ENCODE measurements at regions not wholly inside any gene's neighbourhood (a gene's known extent, or its start where the extent isn't known, plus 50 kb on each side); places are given as distances from the start of the nearest gene placed in this dataset.
"Not testable (repeated sequence)": the region's sequence is repeated elsewhere in the genome, so short reads cannot be mapped to it uniquely, and the experiment has no call there.

- POLR2A ChIA-PET (ENCODE audit: partially characterized antibody): no interaction called here
- Mint-ChIP-seq H3K4me1 (no peaks in the 10 kb centered on the region), H3K9me3 (peaks cover 0 to 8% (median 3%) of the 10 kb centered on the region in 8 donors), H3K27ac (no peak overlapping the region), H3K36me3 (no peaks in the 10 kb centered on the region), H3K4me3 (no peak overlapping the region), H3K27me3 (no peaks in the 10 kb centered on the region)
- no peak overlapping the region for H3K27ac ChIP-seq (ENCODE audit: low read depth, low read length)
- no peaks in the 10 kb centered on the region for H3K4me1 ChIP-seq (ENCODE audit: insufficient read depth, low read length)
- no peaks in the 10 kb centered on the region for H3K36me3 ChIP-seq (ENCODE audit: insufficient read depth, low read length)
- CTCF ChIA-PET (ENCODE audit: partially characterized antibody): no interaction called here
- H3K27me3 ChIP-seq (ENCODE audit: insufficient read depth, low read length): no peaks in the 10 kb centered on the region
- H3K4me3 ChIP-seq (ENCODE audit: low read length in 2 of 2): no peak overlapping the region
- no peak for DNase-seq
- intact Hi-C loops (cut with micrococcal nuclease): no loop called here
- H3K9me3 ChIP-seq (ENCODE audit: control insufficient read depth in 1 of 2, low read length in 2 of 2): no peaks in the 10 kb centered on the region
Measured at GRCh38 chr7:153943861-153944260, 108.3 kb upstream of the DPP6 start.

DNA sequence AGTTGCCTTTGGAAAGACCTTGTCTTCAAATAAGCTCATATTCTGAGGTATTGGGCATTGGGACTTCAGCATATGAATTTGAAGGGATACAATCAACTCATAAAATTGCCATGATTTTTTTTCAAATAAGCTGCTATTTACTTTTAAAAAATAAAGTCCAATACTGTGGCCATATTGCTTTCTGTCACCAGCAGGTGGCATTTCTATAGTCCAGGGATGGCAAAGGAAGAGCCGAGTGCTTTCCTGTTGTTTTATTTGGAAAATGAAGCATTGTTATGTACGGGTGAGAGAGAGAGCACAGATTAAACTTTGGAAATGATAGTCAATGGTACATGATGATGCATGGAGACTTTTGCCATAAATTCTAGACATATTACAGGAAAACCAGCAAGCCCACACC lies 104.1 kb upstream of the DPP6 start:
- Histone ChIP-seq H3K4me3 (ENCODE audit: low read length in 2 of 2) (no peak overlapping the region), H3K27me3 (ENCODE audit: insufficient read depth, low read length) (no peaks in the 10 kb centered on the region), H3K4me1 (ENCODE audit: insufficient read depth, low read length) (no peaks in the 10 kb centered on the region), H3K9me3 (ENCODE audit: control insufficient read depth in 1 of 2, low read length in 2 of 2) (no peaks in the 10 kb centered on the region), H3K36me3 (ENCODE audit: insufficient read depth, low read length) (no peaks in the 10 kb centered on the region), H3K27ac (ENCODE audit: low read depth, low read length) (no peak overlapping the region)
- Mint-ChIP-seq H3K36me3 (no peaks in the 10 kb centered on the region), H3K4me3 (no peak overlapping the region), H3K27me3 (no peaks in the 10 kb centered on the region), H3K27ac (no peak overlapping the region), H3K4me1 (no peaks in the 10 kb centered on the region), H3K9me3 (peaks cover 0 to 8% (median 3%) of the 10 kb centered on the region in 8 donors)
- intact Hi-C loops (cut with micrococcal nuclease): no loop called here
- ChIA-PET CTCF (ENCODE audit: partially characterized antibody) (no interaction called here), POLR2A (ENCODE audit: partially characterized antibody) (no interaction called here)
- no peak for DNase-seq

- Mint-ChIP-seq H3K4me3 (no peak overlapping the region), H3K36me3 (no peaks in the 10 kb centered on the region), H3K9me3 (peaks cover 0 to 7% (median 3%) of the 10 kb centered on the region in 8 donors), H3K27me3 (no peaks in the 10 kb centered on the region), H3K4me1 (no peaks in the 10 kb centered on the region), H3K27ac (no peak overlapping the region)
- POLR2A ChIA-PET (ENCODE audit: partially characterized antibody): no interaction called here
- no peaks in the 10 kb centered on the region for H3K36me3 ChIP-seq (ENCODE audit: insufficient read depth, low read length)
- no peak for DNase-seq
- H3K4me3 ChIP-seq (ENCODE audit: low read length in 2 of 2): no peak overlapping the region
- no peak overlapping the region for H3K27ac ChIP-seq (ENCODE audit: low read depth, low read length)
- CTCF ChIA-PET (ENCODE audit: partially characterized antibody): no interaction called here
- H3K4me1 ChIP-seq (ENCODE audit: insufficient read depth, low read length): no peaks in the 10 kb centered on the region
- H3K9me3 ChIP-seq (ENCODE audit: control insufficient read depth in 1 of 2, low read length in 2 of 2): no peaks in the 10 kb centered on the region
- intact Hi-C loops (cut with micrococcal nuclease): no loop called here
- no peaks in the 10 kb centered on the region for H3K27me3 ChIP-seq (ENCODE audit: insufficient read depth, low read length)
Measured at GRCh38 chr7:153951316-153951715, 100.9 kb upstream of the DPP6 start.

- Mint-ChIP-seq H3K27me3 (no peaks in the 10 kb centered on the region), H3K4me1 (no peaks in the 10 kb centered on the region), H3K36me3 (no peaks in the 10 kb centered on the region), H3K27ac (no peak overlapping the region), H3K4me3 (no peak overlapping the region), H3K9me3 (peaks cover 0 to 8% (median 3%) of the 10 kb centered on the region in 8 donors)
- ChIA-PET POLR2A (ENCODE audit: partially characterized antibody) (no interaction called here), CTCF (ENCODE audit: partially characterized antibody) (no interaction called here)
- H3K4me1 ChIP-seq (ENCODE audit: insufficient read depth, low read length): no peaks in the 10 kb centered on the region
- H3K27me3 ChIP-seq (ENCODE audit: insufficient read depth, low read length): no peaks in the 10 kb centered on the region
- H3K9me3 ChIP-seq (ENCODE audit: control insufficient read depth in 1 of 2, low read length in 2 of 2): no peaks in the 10 kb centered on the region
- no peak overlapping the region for H3K4me3 ChIP-seq (ENCODE audit: low read length in 2 of 2)
- no peaks in the 10 kb centered on the region for H3K36me3 ChIP-seq (ENCODE audit: insufficient read depth, low read length)
- intact Hi-C loops (cut with micrococcal nuclease): no loop called here
- DNase-seq: no peak
- no peak overlapping the region for H3K27ac ChIP-seq (ENCODE audit: low read depth, low read length)
Measured at GRCh38 chr7:153954477-153954876, 97.7 kb upstream of the DPP6 start.

- H3K4me3 Mint-ChIP-seq; DNase-seq; H3K27ac ChIP-seq (ENCODE audit: low read depth, low read length); H3K36me3 Mint-ChIP-seq; H3K27me3 Mint-ChIP-seq; H3K27me3 ChIP-seq (ENCODE audit: insufficient read depth, low read length); intact Hi-C loops (cut with micrococcal nuclease); CTCF ChIA-PET (ENCODE audit: partially characterized antibody); H3K27ac Mint-ChIP-seq; H3K9me3 ChIP-seq (ENCODE audit: control insufficient read depth in 1 of 2, low read length in 2 of 2); H3K36me3 ChIP-seq (ENCODE audit: insufficient read depth, low read length); H3K4me1 Mint-ChIP-seq; POLR2A ChIA-PET (ENCODE audit: partially characterized antibody); H3K4me3 ChIP-seq (ENCODE audit: low read length in 2 of 2); H3K9me3 Mint-ChIP-seq; H3K4me1 ChIP-seq (ENCODE audit: insufficient read depth, low read length): not testable (repeated sequence)
Measured at GRCh38 chr7:153957677-153958076, 94.5 kb upstream of the DPP6 start.

- H3K9me3 ChIP-seq (ENCODE audit: control insufficient read depth in 1 of 2, low read length in 2 of 2); H3K9me3 Mint-ChIP-seq; H3K27ac Mint-ChIP-seq; POLR2A ChIA-PET (ENCODE audit: partially characterized antibody); DNase-seq; H3K27me3 ChIP-seq (ENCODE audit: insufficient read depth, low read length); H3K36me3 ChIP-seq (ENCODE audit: insufficient read depth, low read length); CTCF ChIA-PET (ENCODE audit: partially characterized antibody); H3K4me1 Mint-ChIP-seq; H3K36me3 Mint-ChIP-seq; H3K4me1 ChIP-seq (ENCODE audit: insufficient read depth, low read length); H3K27me3 Mint-ChIP-seq; intact Hi-C loops (cut with micrococcal nuclease); H3K27ac ChIP-seq (ENCODE audit: low read depth, low read length); H3K4me3 ChIP-seq (ENCODE audit: low read length in 2 of 2); H3K4me3 Mint-ChIP-seq: not testable (repeated sequence)
Measured at GRCh38 chr7:153958381-153958780, 93.8 kb upstream of the DPP6 start.

GRCh38 chr7:153958789-153959188 lies 93.4 kb upstream of the DPP6 start:
- intact Hi-C loops (cut with micrococcal nuclease); POLR2A ChIA-PET (ENCODE audit: partially characterized antibody); H3K4me1 Mint-ChIP-seq: not testable (repeated sequence)

DNA sequence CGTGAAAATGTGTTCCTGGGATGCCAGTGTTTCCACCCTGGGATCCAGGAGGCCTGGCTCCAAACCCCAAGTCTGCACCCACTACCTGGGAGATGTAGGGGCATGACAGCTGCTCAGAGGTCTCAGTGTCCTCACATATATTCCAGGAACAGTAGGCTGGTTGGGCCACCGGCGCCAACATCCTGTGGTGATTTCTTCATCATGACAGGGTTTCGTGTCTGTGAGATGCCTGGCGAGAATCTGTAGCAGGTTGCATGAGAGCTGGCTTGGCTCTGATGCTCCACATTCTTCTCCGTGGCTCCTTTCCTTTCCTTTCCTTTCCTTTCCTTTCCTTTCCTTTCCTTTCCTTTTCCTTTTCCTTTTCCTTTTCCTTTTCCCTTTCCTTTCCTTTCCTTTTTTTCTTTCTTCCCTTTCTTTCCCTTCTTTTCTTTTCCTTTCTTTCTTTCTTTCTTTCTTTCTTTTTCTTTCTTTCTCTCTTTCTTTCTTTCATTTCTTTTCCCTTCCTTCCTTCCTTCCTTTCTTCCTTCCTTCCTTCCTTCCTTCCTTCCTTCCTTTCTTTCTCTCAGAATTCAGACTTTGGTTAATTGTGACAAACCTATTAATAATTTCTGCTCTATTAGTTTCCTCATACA lies 87.6 kb upstream of the DPP6 start:
- H3K9me3 ChIP-seq (ENCODE audit: control insufficient read depth in 1 of 2, low read length in 2 of 2); H3K27me3 Mint-ChIP-seq; H3K9me3 Mint-ChIP-seq; H3K27ac ChIP-seq (ENCODE audit: low read depth, low read length); H3K27me3 ChIP-seq (ENCODE audit: insufficient read depth, low read length); POLR2A ChIA-PET (ENCODE audit: partially characterized antibody); H3K4me3 ChIP-seq (ENCODE audit: low read length in 2 of 2); DNase-seq; H3K36me3 ChIP-seq (ENCODE audit: insufficient read depth, low read length); H3K4me1 ChIP-seq (ENCODE audit: insufficient read depth, low read length); H3K27ac Mint-ChIP-seq; H3K36me3 Mint-ChIP-seq; H3K4me1 Mint-ChIP-seq; H3K4me3 Mint-ChIP-seq; intact Hi-C loops (cut with micrococcal nuclease); CTCF ChIA-PET (ENCODE audit: partially characterized antibody): not testable (repeated sequence)

More at GRCh38 chr7:153958789-153959188, 93.4 kb upstream of the DPP6 start:
- H3K36me3 Mint-ChIP-seq; H3K4me3 ChIP-seq (ENCODE audit: low read length in 2 of 2); H3K4me3 Mint-ChIP-seq; H3K36me3 ChIP-seq (ENCODE audit: insufficient read depth, low read length); H3K27me3 Mint-ChIP-seq; H3K9me3 ChIP-seq (ENCODE audit: control insufficient read depth in 1 of 2, low read length in 2 of 2); H3K27me3 ChIP-seq (ENCODE audit: insufficient read depth, low read length); H3K27ac ChIP-seq (ENCODE audit: low read depth, low read length); CTCF ChIA-PET (ENCODE audit: partially characterized antibody); H3K27ac Mint-ChIP-seq; H3K4me1 ChIP-seq (ENCODE audit: insufficient read depth, low read length); H3K9me3 Mint-ChIP-seq; DNase-seq: not testable (repeated sequence)

Data from CD4-positive, alpha-beta memory T cell (primary cell).